KG1 (cell line): ENCODE measurements at regions not wholly inside any gene's neighbourhood (a gene's known extent, or its start where the extent isn't known, plus 50 kb on each side); places are given as distances from the start of the nearest gene placed in this dataset.
"Not testable (repeated sequence)": the region's sequence is repeated elsewhere in the genome, so short reads cannot be mapped to it uniquely, and the experiment has no call there.

Experiments used
- DNase-seq: peaks from one replicate; lab custom pipeline; 2025; lab: John Stamatoyannopoulos, UW

- DNase-seq: no peak
Measured at GRCh38 chr18:14189858-14190257, 57.6 kb upstream of the ZNF519 start.

GRCh38 chr18:14188751-14189406 lies 56.6 kb upstream of the ZNF519 start:
- not testable (repeated sequence) for DNase-seq
